ENCODE measurements at regions not wholly inside any gene's neighbourhood (a gene's known extent, or its start where the extent isn't known, plus 50 kb on each side); places are given as distances from the start of the nearest gene placed in this dataset.

- peaks cover 0 to 6% (median 0%) of the 10 kb centered on the region in 3 donors for H3K4me1 ChIP-seq
- TF ChIP-seq POLR2A (IDR thresholded peaks at IDR 0.05) (no peak), CTCF (IDR thresholded peaks at IDR 0.05) (no peak)
- no peaks in the 10 kb centered on the region for H3K27me3 ChIP-seq
- intact Hi-C loops (cut with DNase I): no loop called here
- no peak overlapping the region for H3K4me3 ChIP-seq
- DNase-seq: no peak
- H3K36me3 ChIP-seq: no peaks in the 10 kb centered on the region
- H3K27ac ChIP-seq: no peak overlapping the region
- WGBS, 2 donors: 34 to 42% methylated on average over 2 of the region's 2 CpGs
- H3K9me3 ChIP-seq: no peaks in the 10 kb centered on the region
Measured at GRCh38 chr2:41602341-41602740, 445.5 kb upstream of the PKDCC start.

- 62 to 83% methylated on average over 1 of the region's 1 CpG for whole genome bisulfite sequencing, 2 donors
Measured at GRCh38 chr2:41605311-41605710, 442.5 kb upstream of the PKDCC start.

GRCh38 chr2:41605914-41606313, 441.9 kb upstream of the PKDCC start:
- no peak overlapping the region for H3K27ac ChIP-seq
- no peak for DNase-seq
- H3K4me1 ChIP-seq: no peaks in the 10 kb centered on the region
- intact Hi-C loops (cut with DNase I): no loop called here
- no peak overlapping the region for H3K4me3 ChIP-seq
- H3K27me3 ChIP-seq: no peaks in the 10 kb centered on the region
- H3K9me3 ChIP-seq: no peaks in the 10 kb centered on the region
- H3K36me3 ChIP-seq: no peaks in the 10 kb centered on the region
- TF ChIP-seq CTCF (IDR thresholded peaks at IDR 0.05): no peak
- no peak for TF ChIP-seq POLR2A (IDR thresholded peaks at IDR 0.05)

More at GRCh38 chr2:41605311-41605710, 442.5 kb upstream of the PKDCC start:
- Histone ChIP-seq H3K9me3 (no peaks in the 10 kb centered on the region), H3K4me1 (no peaks in the 10 kb centered on the region), H3K36me3 (no peaks in the 10 kb centered on the region), H3K27ac (no peak overlapping the region), H3K4me3 (no peak overlapping the region), H3K27me3 (no peaks in the 10 kb centered on the region)
- TF ChIP-seq CTCF (IDR thresholded peaks at IDR 0.05) (no peak), POLR2A (IDR thresholded peaks at IDR 0.05) (no peak)
- intact Hi-C loops (cut with DNase I): no loop called here
- DNase-seq: no peak

GRCh38 chr2:41610501-41611190, 437.2 kb upstream of the PKDCC start:
- 26 to 28% methylated on average over 6 of the region's 6 CpGs for WGBS, 2 donors
- no peaks in the 10 kb centered on the region for H3K4me1 ChIP-seq

GRCh38 chr2:41618754-41619153, 429.1 kb upstream of the PKDCC start:
- H3K36me3 ChIP-seq: no peaks in the 10 kb centered on the region
- TF ChIP-seq POLR2A (IDR thresholded peaks at IDR 0.05) (no peak), CTCF (IDR thresholded peaks at IDR 0.05) (no peak)
- no peak overlapping the region for H3K4me3 ChIP-seq
- DNase-seq: no peak
- no peaks in the 10 kb centered on the region for H3K27me3 ChIP-seq
- no peaks in the 10 kb centered on the region for H3K9me3 ChIP-seq
- no peak overlapping the region for H3K27ac ChIP-seq
- no peaks in the 10 kb centered on the region for H3K4me1 ChIP-seq
- intact Hi-C loops (cut with DNase I): no loop called here
- WGBS, 2 donors: 62 to 76% methylated on average over 3 of the region's 3 CpGs

More at GRCh38 chr2:41610501-41611190, 437.2 kb upstream of the PKDCC start:
- no peak overlapping the region for H3K4me3 ChIP-seq
- DNase-seq: no peak
- H3K36me3 ChIP-seq: no peaks in the 10 kb centered on the region
- no peaks in the 10 kb centered on the region for H3K27me3 ChIP-seq
- TF ChIP-seq POLR2A (IDR thresholded peaks at IDR 0.05): no peak
- TF ChIP-seq CTCF (IDR thresholded peaks at IDR 0.05): no peak
- H3K9me3 ChIP-seq: no peaks in the 10 kb centered on the region
- H3K27ac ChIP-seq: peak overlapping the region in 3 of 4 donors; percentile 58 to 74 (median 74)
- intact Hi-C loops (cut with DNase I): no loop called here

All from esophagus squamous epithelium (tissue), 5 donors.